ENCODE measurements at regions not wholly inside any gene's neighbourhood (a gene's known extent, or its start where the extent isn't known, plus 50 kb on each side); places are given as distances from the start of the nearest gene placed in this dataset.

DNA sequence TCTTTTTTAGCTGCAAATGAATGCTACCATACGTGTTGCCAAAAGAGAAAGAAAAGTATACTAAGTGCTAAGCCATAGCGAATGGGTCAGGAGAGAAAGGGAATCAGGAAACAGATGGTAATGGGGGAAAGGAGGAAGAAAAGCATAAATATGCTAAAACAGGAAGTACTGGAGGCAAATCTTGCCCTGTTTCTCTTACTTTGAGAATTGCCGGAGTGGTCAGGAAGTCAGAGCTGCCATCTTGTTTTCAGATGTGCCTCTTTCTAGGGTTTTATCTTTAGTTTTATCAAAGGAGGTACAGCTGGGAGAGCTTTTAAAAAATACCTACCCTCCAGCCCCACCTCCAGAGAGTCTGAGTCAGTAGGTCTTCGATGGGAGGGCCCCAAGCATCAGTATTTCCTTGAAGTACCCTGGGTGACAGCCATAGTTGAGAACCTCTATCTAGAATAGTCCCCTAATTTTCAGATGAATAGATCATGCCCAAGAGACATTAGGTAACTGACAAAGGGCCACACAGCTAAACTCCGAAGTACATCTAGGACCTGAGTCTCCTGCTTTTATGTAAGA is 193.3 kb downstream of the CLIC5 start:
- intact Hi-C loops (cut with DNase I), result no loop called here
- WGBS, 2 donors, result 54 to 72% methylated on average over 5 of the region's 5 CpGs
- Histone ChIP-seq H3K27me3 (no peaks in the 10 kb centered on the region), H3K27ac (no peak overlapping the region), H3K4me1 (no peaks in the 10 kb centered on the region), H3K9me3 (no peaks in the 10 kb centered on the region), H3K36me3 (replicated peaks in 1 of 2; ENCODE audit: insufficient read depth in 1 of 2, low read depth in 2 of 2) (no peaks in the 10 kb centered on the region), H3K4me3 (no peak overlapping the region)
- no peak for DNase-seq
- no peak for TF ChIP-seq POLR2A (IDR thresholded peaks at IDR 0.05)
- TF ChIP-seq, protein P1, sequence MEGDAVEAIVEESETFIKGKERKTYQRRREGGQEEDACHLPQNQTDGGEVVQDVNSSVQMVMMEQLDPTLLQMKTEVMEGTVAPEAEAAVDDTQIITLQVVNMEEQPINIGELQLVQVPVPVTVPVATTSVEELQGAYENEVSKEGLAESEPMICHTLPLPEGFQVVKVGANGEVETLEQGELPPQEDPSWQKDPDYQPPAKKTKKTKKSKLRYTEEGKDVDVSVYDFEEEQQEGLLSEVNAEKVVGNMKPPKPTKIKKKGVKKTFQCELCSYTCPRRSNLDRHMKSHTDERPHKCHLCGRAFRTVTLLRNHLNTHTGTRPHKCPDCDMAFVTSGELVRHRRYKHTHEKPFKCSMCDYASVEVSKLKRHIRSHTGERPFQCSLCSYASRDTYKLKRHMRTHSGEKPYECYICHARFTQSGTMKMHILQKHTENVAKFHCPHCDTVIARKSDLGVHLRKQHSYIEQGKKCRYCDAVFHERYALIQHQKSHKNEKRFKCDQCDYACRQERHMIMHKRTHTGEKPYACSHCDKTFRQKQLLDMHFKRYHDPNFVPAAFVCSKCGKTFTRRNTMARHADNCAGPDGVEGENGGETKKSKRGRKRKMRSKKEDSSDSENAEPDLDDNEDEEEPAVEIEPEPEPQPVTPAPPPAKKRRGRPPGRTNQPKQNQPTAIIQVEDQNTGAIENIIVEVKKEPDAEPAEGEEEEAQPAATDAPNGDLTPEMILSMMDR (IDR thresholded peaks at IDR 0.05), result no peak
- no peak for ATAC-seq

DNA sequence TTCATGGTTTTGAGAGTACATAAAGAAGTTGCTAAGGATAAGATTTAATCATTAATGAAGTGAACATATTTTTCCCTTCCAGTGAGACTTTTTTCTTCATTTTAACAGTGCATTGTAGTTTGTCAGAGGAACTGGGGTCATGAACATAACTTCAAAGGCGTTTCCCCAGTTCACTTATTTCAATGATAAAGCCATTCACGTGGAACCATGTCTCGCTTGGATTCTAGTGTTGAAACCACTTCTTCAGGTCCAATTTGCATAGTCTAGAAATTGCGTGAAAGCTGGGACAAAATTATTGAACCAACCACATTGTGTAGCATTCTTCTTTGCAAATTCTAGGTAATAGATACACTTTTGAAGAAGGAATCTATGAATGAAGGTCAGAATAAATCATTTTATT is 197.0 kb downstream of the CLIC5 start:
- no peak overlapping the region for H3K4me3 ChIP-seq
- no peaks in the 10 kb centered on the region for H3K27me3 ChIP-seq
- no peaks in the 10 kb centered on the region for H3K36me3 ChIP-seq (replicated peaks in 1 of 2; ENCODE audit: insufficient read depth in 1 of 2, low read depth in 2 of 2)
- intact Hi-C loops (cut with DNase I), result no loop called here
- DNase-seq, result no peak
- H3K4me1 ChIP-seq, result no peaks in the 10 kb centered on the region
- TF ChIP-seq, protein P1 (IDR thresholded peaks at IDR 0.05), result no peak
- no peak for TF ChIP-seq POLR2A (IDR thresholded peaks at IDR 0.05)
- WGBS, 2 donors, result 62 to 73% methylated on average over 4 of the region's 4 CpGs
- no peak for ATAC-seq
- H3K27ac ChIP-seq, result no peak overlapping the region
- no peaks in the 10 kb centered on the region for H3K9me3 ChIP-seq

DNA sequence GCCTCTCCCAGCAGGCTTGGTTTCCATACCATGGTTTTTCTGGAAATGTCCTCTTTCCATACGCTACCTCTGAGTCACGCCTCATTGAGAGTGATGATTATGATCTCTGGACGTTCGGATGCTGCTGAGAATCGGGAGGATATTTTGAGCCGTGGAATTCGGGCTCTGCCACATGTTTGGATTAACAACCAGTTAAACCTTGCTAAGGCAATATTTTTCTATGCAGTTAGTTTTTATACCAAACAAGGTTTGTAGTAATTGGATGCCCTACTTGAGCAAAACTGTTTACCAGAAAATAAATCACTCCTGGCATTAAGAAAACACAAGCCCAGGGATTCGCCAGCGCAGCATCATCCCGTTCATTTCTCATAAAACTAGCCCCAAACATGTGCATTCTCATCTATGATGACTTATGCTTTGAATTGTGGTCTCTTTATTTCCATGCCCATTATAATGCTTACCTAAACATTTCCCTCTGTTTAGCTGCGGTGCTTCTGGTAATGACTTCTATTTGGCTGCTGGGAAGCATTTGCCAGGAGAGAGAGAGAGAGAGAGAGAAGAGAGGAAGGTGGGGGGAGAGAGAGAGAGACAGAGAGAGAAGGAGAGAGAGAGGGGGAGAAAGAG is 198.9 kb downstream of the CLIC5 start:
- TF ChIP-seq POLR2A (IDR thresholded peaks at IDR 0.05), result no peak
- TF ChIP-seq, protein P1 (IDR thresholded peaks at IDR 0.05), result no peak
- DNase-seq (no peak), ATAC-seq (no peak)
- Histone ChIP-seq H3K4me3 (no peak overlapping the region), H3K9me3 (no peaks in the 10 kb centered on the region), H3K27ac (no peak overlapping the region), H3K36me3 (replicated peaks in 1 of 2; ENCODE audit: insufficient read depth in 1 of 2, low read depth in 2 of 2) (no peaks in the 10 kb centered on the region), H3K27me3 (no peaks in the 10 kb centered on the region), H3K4me1 (no peaks in the 10 kb centered on the region)
- intact Hi-C loops (cut with DNase I), result no loop called here
- WGBS, 2 donors, result 67 to 75% methylated on average over 11 of the region's 11 CpGs

DNA sequence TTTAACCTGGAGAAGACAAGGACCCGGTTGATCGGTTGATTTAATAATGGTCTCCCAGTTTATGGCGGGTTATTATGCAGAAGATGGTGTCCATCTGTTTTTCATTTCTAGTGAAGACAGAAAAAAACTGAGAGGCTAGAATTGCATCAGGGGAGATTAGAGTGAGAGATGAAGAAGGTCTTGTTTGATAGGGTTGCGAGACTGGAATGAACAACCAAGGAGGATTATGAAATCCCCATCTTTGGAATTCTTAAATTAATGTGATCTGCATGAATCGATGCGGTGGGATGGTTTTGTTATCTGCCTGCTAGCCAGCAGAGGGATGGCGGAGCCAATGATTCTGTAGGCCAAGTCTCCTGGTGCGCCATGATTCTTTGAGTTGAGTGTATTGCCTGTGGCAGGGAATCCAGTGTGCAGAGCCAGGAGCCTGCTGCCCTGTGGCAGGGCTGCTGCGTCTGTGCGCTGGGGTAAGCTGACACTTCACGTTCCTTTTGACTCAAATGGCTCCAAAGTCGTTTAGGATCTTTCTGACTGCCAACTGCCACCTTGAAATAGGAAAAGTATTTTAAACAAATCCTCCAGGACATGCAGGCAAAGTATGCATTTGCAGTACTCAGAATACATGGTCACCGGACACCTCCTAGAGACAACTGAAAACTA is 200.1 kb downstream of the CLIC5 start:
- ATAC-seq (no peak), DNase-seq (no peak)
- Histone ChIP-seq H3K36me3 (replicated peaks in 1 of 2; ENCODE audit: insufficient read depth in 1 of 2, low read depth in 2 of 2) (no peaks in the 10 kb centered on the region), H3K4me3 (no peak overlapping the region), H3K27ac (no peak overlapping the region), H3K4me1 (no peaks in the 10 kb centered on the region), H3K27me3 (no peaks in the 10 kb centered on the region), H3K9me3 (no peaks in the 10 kb centered on the region)
- TF ChIP-seq, protein P1 (IDR thresholded peaks at IDR 0.05), result no peak
- no peak for TF ChIP-seq POLR2A (IDR thresholded peaks at IDR 0.05)
- intact Hi-C loops (cut with DNase I), result no loop called here
- 79 to 80% methylated on average over 13 of the region's 13 CpGs for WGBS, 2 donors
